Adrenal gland (tissue), 9 donors: ENCODE measurements at regions not wholly inside any gene's neighbourhood (a gene's known extent, or its start where the extent isn't known, plus 50 kb on each side); places are given as distances from the start of the nearest gene placed in this dataset.

Experiments
- DNase-seq, 7 donors: peaks; one replicate each; pipeline ENCODE4 v3.0.0-alpha.2; 2019 to 2020
- H3K27ac ChIP-seq, 5 donors: fragments of 200-600 bp; sonication (generic) in 4 of 5; 1 replicate in 3 of 5; 2 replicates in 2 of 5; pipeline versions ENCODE4 v1.5.1 to v1.8.0; 2016 to 2020; ENCODE audit warnings: mild to moderate bottlenecking in 1 of 5
- H3K27me3 ChIP-seq: fragments of 200-600 bp; 2 replicates; pipeline ENCODE4 v1.8.0; 2021
- H3K36me3 ChIP-seq, 2 donors: fragments of 200-600 bp; replicated peaks in 1 of 2; 1 replicate in 1 of 2; 2 replicates in 1 of 2; pipeline versions ENCODE4 v1.5.1 to v1.8.0; 2018 to 2022
- H3K4me1 ChIP-seq, 2 donors: fragments of 200-600 bp; replicated peaks in 1 of 2; 1 replicate in 1 of 2; 2 replicates in 1 of 2; pipeline versions ENCODE4 v1.5.1 to v1.8.0; 2018 to 2021
- H3K4me3 ChIP-seq, 4 donors: fragments of 200-600 bp; sonication (generic) in 3 of 4; one replicate each; pipeline ENCODE4 v1.5.1; 2016 to 2018
- H3K9me3 ChIP-seq, 3 donors: fragments of 200-600 bp; sonication (generic) in 1 of 3; replicated peaks in 1 of 3; 1 replicate in 2 of 3; 2 replicates in 1 of 3; pipeline versions ENCODE4 v1.5.1 to v1.8.0; 2016 to 2021
- CTCF ChIP-seq, 6 experiments: fragments of 450-650 bp in 4 of 6; fragments of 200-600 bp in 2 of 6; sonication (generic) in 1 of 6; IDR thresholded peaks; 1 replicate in 5 of 6; 2 replicates in 1 of 6; pipeline versions ENCODE4 v1.5.1 to v1.8.0; 2016 to 2021; ENCODE audit warnings: antibody characterized with exemption in 6 of 6, mild to moderate bottlenecking in 2 of 6, moderate library complexity in 1 of 6
- POLR2A ChIP-seq, 2 donors: fragments of 450-650 bp; IDR thresholded peaks; one replicate each; pipeline ENCODE4 v1.6.1; 2017; ENCODE audit warnings: antibody characterized with exemption in 2 of 2, mild to moderate bottlenecking in 2 of 2, moderate library complexity in 1 of 2
- WGBS, 4 donors: extraction: QIAGEN DNeasy Blood & Tissue Kit in 2 of 4; methylation state at CpG; one replicate each; pipeline versions ENCODE4 v1.1.5 to v1.1.7; 2013 to 2017; 5-methylcytosine and 5-hydroxymethylcytosine counted together
- intact Hi-C, 2 donors: fragments of 100-400 bp; cut with DNase I; formaldehyde crosslinking; loops; one replicate each; pipeline versions ENCODE4 v1.14.1 to v1.15.0; 2022 to 2023
- donor health status: healthy with polysubstance abuse.
- donor health status: Bipolar disorder and iron deficiency.
- donor health status: DM: yes; HTN: yes; CAD: no.
- donor health status: DM: no; HTN: no; CAD: no.
- donor health status: DM: no; HTN: no; CAD: no.

GRCh38 chr18:47413327-47413726 is 161.9 kb upstream of the SKOR2 start:
- Histone ChIP-seq H3K9me3 (no peaks in the 10 kb centered on the region), H3K4me3 (no peak overlapping the region), H3K27ac (no peak overlapping the region), H3K36me3 (no peaks in the 10 kb centered on the region), H3K4me1 (no peaks in the 10 kb centered on the region), H3K27me3 (peaks cover 5% of the 10 kb centered on the region)
- WGBS, 4 donors = 31 to 58% (median 41%) methylated on average over 2 of the region's 2 CpGs
- TF ChIP-seq POLR2A (IDR thresholded peaks at IDR 0.05) (no peak), CTCF (IDR thresholded peaks at IDR 0.05) (no peak)
- intact Hi-C loops = no loop called here
- peak in 2 of 7 donors; percentile 5 to 17 for DNase-seq

GRCh38 chr18:47412924-47413323 is 161.5 kb upstream of the SKOR2 start:
- 63 to 80% (median 68%) methylated on average over 1 of the region's 1 CpG for WGBS, 4 donors
- intact Hi-C loops = no loop called here

GRCh38 chr18:47411159-47411558 is 159.7 kb upstream of the SKOR2 start:
- Histone ChIP-seq H3K9me3 (no peaks in the 10 kb centered on the region), H3K27ac (no peak overlapping the region), H3K4me1 (no peaks in the 10 kb centered on the region), H3K36me3 (no peaks in the 10 kb centered on the region), H3K27me3 (no peaks in the 10 kb centered on the region), H3K4me3 (no peak overlapping the region)
- 54 to 81% (median 74%) methylated on average over 1 of the region's 1 CpG for WGBS, 4 donors
- DNase-seq = no peak
- TF ChIP-seq CTCF (IDR thresholded peaks at IDR 0.05) = no peak
- intact Hi-C loops = no loop called here

More at GRCh38 chr18:47412924-47413323, 161.5 kb upstream of the SKOR2 start:
- no peak overlapping the region for H3K27ac ChIP-seq
- no peaks in the 10 kb centered on the region for H3K36me3 ChIP-seq
- no peak for DNase-seq
- no peaks in the 10 kb centered on the region for H3K9me3 ChIP-seq
- H3K27me3 ChIP-seq = peaks cover 5% of the 10 kb centered on the region
- TF ChIP-seq CTCF (IDR thresholded peaks at IDR 0.05) = no peak
- TF ChIP-seq POLR2A (IDR thresholded peaks at IDR 0.05) = no peak
- no peaks in the 10 kb centered on the region for H3K4me1 ChIP-seq
- no peak overlapping the region for H3K4me3 ChIP-seq

- DNase-seq = no peak
- Histone ChIP-seq H3K27ac (no peak overlapping the region), H3K4me3 (no peak overlapping the region), H3K36me3 (no peaks in the 10 kb centered on the region), H3K9me3 (no peaks in the 10 kb centered on the region), H3K4me1 (no peaks in the 10 kb centered on the region), H3K27me3 (no peaks in the 10 kb centered on the region)
- TF ChIP-seq POLR2A (IDR thresholded peaks at IDR 0.05) (no peak), CTCF (IDR thresholded peaks at IDR 0.05) (no peak)
- intact Hi-C loops = no loop called here
- WGBS, 4 donors = 71 to 91% (median 74%) methylated on average over 5 to 6 of the region's 6 CpGs
Measured at GRCh38 chr18:47410139-47410538, 158.7 kb upstream of the SKOR2 start.
